Skeletal muscle satellite cell (primary cell): ENCODE measurements at regions not wholly inside any gene's neighbourhood (a gene's known extent, or its start where the extent isn't known, plus 50 kb on each side); places are given as distances from the start of the nearest gene placed in this dataset.

Experiments used
- H3K27me3 ChIP-seq: 2 replicates; pipeline ENCODE4 v1.7.0; 2013; ENCODE audit warnings: low read length; ENCODE audit not compliant: control insufficient read depth, insufficient read depth
- H3K36me3 ChIP-seq: 2 replicates; pipeline ENCODE4 v1.7.0; 2013; ENCODE audit warnings: mild to moderate bottlenecking, control low read depth, low read length; ENCODE audit not compliant: insufficient read depth
- H3K4me1 ChIP-seq: 2 replicates; pipeline ENCODE4 v1.7.0; 2013; ENCODE audit warnings: low read length; ENCODE audit not compliant: control insufficient read depth, insufficient read depth
- H3K4me2 ChIP-seq: 2 replicates; pipeline ENCODE4 v1.7.0; 2013; ENCODE audit warnings: mild to moderate bottlenecking, low read length
- H3K4me3 ChIP-seq: 2 replicates; pipeline ENCODE4 v1.7.0; 2013; ENCODE audit warnings: low read length
- H3K9ac ChIP-seq: 2 replicates; pipeline ENCODE4 v1.7.0; 2013; ENCODE audit warnings: mild to moderate bottlenecking, low read depth, low read length, moderate library complexity
- H3K9me3 ChIP-seq: replicated peaks from 2 replicates; pipeline ENCODE4 v1.7.0; 2013; ENCODE audit warnings: mild to moderate bottlenecking, control low read depth, low read length

GRCh38 chrX:43559644-43560043 is 96.5 kb upstream of the MAOA start:
- no peaks in the 10 kb centered on the region for H3K4me1 ChIP-seq
- no peaks in the 10 kb centered on the region for H3K36me3 ChIP-seq
- no peak overlapping the region for H3K4me3 ChIP-seq
- no peak overlapping the region for H3K4me2 ChIP-seq
- H3K9me3 ChIP-seq, result no peaks in the 10 kb centered on the region
- no peaks in the 10 kb centered on the region for H3K27me3 ChIP-seq
- H3K9ac ChIP-seq, result no peak overlapping the region

GRCh38 chrX:43560247-43560946 is 95.7 kb upstream of the MAOA start:
- Histone ChIP-seq H3K27me3 (no peaks in the 10 kb centered on the region), H3K36me3 (no peaks in the 10 kb centered on the region), H3K9ac (no peak overlapping the region), H3K4me2 (no peak overlapping the region), H3K4me3 (no peak overlapping the region), H3K9me3 (no peaks in the 10 kb centered on the region), H3K4me1 (no peaks in the 10 kb centered on the region)

- H3K4me3 ChIP-seq, result no peak overlapping the region
- H3K9me3 ChIP-seq, result no peaks in the 10 kb centered on the region
- no peaks in the 10 kb centered on the region for H3K36me3 ChIP-seq
- no peaks in the 10 kb centered on the region for H3K4me1 ChIP-seq
- no peak overlapping the region for H3K4me2 ChIP-seq
- peaks cover 8% of the 10 kb centered on the region for H3K27me3 ChIP-seq
- H3K9ac ChIP-seq, result no peak overlapping the region
These were observed 93.7 kb upstream of the MAOA start for GRCh38 chrX:43562372-43562771.

GRCh38 chrX:43564953-43565352 is 91.1 kb upstream of the MAOA start:
- no peak overlapping the region for H3K4me2 ChIP-seq
- no peak overlapping the region for H3K4me3 ChIP-seq
- H3K9me3 ChIP-seq, result no peaks in the 10 kb centered on the region
- peaks cover 8% of the 10 kb centered on the region for H3K27me3 ChIP-seq
- H3K36me3 ChIP-seq, result no peaks in the 10 kb centered on the region
- no peaks in the 10 kb centered on the region for H3K4me1 ChIP-seq
- no peak overlapping the region for H3K9ac ChIP-seq

GRCh38 chrX:43566170-43566569 is 89.9 kb upstream of the MAOA start:
- Histone ChIP-seq H3K4me2 (no peak overlapping the region), H3K9ac (no peak overlapping the region), H3K27me3 (peaks cover 8% of the 10 kb centered on the region), H3K4me3 (no peak overlapping the region), H3K36me3 (no peaks in the 10 kb centered on the region), H3K4me1 (no peaks in the 10 kb centered on the region), H3K9me3 (no peaks in the 10 kb centered on the region)

- H3K4me3 ChIP-seq, result no peak overlapping the region
- no peak overlapping the region for H3K4me2 ChIP-seq
- no peak overlapping the region for H3K9ac ChIP-seq
- no peaks in the 10 kb centered on the region for H3K36me3 ChIP-seq
- peaks cover 3% of the 10 kb centered on the region for H3K27me3 ChIP-seq
- no peaks in the 10 kb centered on the region for H3K9me3 ChIP-seq
- no peaks in the 10 kb centered on the region for H3K4me1 ChIP-seq
These were observed 82.6 kb upstream of the MAOA start for GRCh38 chrX:43573441-43574015.

- Histone ChIP-seq H3K36me3 (no peaks in the 10 kb centered on the region), H3K9me3 (no peaks in the 10 kb centered on the region), H3K4me3 (no peak overlapping the region), H3K27me3 (peaks cover 4% of the 10 kb centered on the region), H3K4me2 (no peak overlapping the region), H3K9ac (no peak overlapping the region), H3K4me1 (no peaks in the 10 kb centered on the region)
These were observed 75.5 kb upstream of the MAOA start for GRCh38 chrX:43580621-43581020.

GRCh38 chrX:43581167-43581566 is 74.9 kb upstream of the MAOA start:
- H3K9me3 ChIP-seq, result no peaks in the 10 kb centered on the region
- no peak overlapping the region for H3K9ac ChIP-seq
- no peak overlapping the region for H3K4me3 ChIP-seq
- H3K4me1 ChIP-seq, result no peaks in the 10 kb centered on the region
- H3K27me3 ChIP-seq, result peaks cover 4% of the 10 kb centered on the region
- no peaks in the 10 kb centered on the region for H3K36me3 ChIP-seq
- H3K4me2 ChIP-seq, result no peak overlapping the region

- no peak overlapping the region for H3K4me3 ChIP-seq
These were observed 74.1 kb upstream of the MAOA start for GRCh38 chrX:43581888-43582539.

GRCh38 chrX:43582540-43582913 is 73.6 kb upstream of the MAOA start:
- Histone ChIP-seq H3K9ac (no peak overlapping the region), H3K4me3 (no peak overlapping the region), H3K9me3 (no peaks in the 10 kb centered on the region), H3K36me3 (no peaks in the 10 kb centered on the region), H3K4me2 (no peak overlapping the region), H3K27me3 (peaks cover 4% of the 10 kb centered on the region), H3K4me1 (no peaks in the 10 kb centered on the region)

More at GRCh38 chrX:43581888-43582539, 74.1 kb upstream of the MAOA start:
- Histone ChIP-seq H3K4me1 (no peaks in the 10 kb centered on the region), H3K27me3 (peaks cover 4% of the 10 kb centered on the region), H3K9ac (no peak overlapping the region), H3K9me3 (no peaks in the 10 kb centered on the region), H3K36me3 (no peaks in the 10 kb centered on the region), H3K4me2 (no peak overlapping the region)

- H3K4me2 ChIP-seq, result no peak overlapping the region
- H3K4me3 ChIP-seq, result no peak overlapping the region
- H3K4me1 ChIP-seq, result peaks cover 11% of the 10 kb centered on the region
- H3K9ac ChIP-seq, result no peak overlapping the region
- H3K9me3 ChIP-seq, result no peaks in the 10 kb centered on the region
- H3K27me3 ChIP-seq, result no peaks in the 10 kb centered on the region
- H3K36me3 ChIP-seq, result no peaks in the 10 kb centered on the region
These were observed 70.2 kb upstream of the MAOA start for GRCh38 chrX:43585922-43586321.

- no peaks in the 10 kb centered on the region for H3K27me3 ChIP-seq
These were observed 69.3 kb upstream of the MAOA start for GRCh38 chrX:43586830-43587229.

More at GRCh38 chrX:43586830-43587229, 69.3 kb upstream of the MAOA start:
- Histone ChIP-seq H3K36me3 (no peaks in the 10 kb centered on the region), H3K4me3 (no peak overlapping the region), H3K9me3 (no peaks in the 10 kb centered on the region), H3K4me2 (no peak overlapping the region), H3K4me1 (peaks cover 11% of the 10 kb centered on the region), H3K9ac (no peak overlapping the region)
